ENCODE measurements at regions not wholly inside any gene's neighbourhood (a gene's known extent, or its start where the extent isn't known, plus 50 kb on each side); places are given as distances from the start of the nearest gene placed in this dataset.
A peak's percentile ranks its signal among the peaks of the same experiment; 100 is the strongest.

GRCh38 chr6:4363656-4364055, 228.3 kb upstream of the ECI2 start:
- no peaks in the 10 kb centered on the region for H3K9me3 ChIP-seq (ENCODE audit: severe bottlenecking)
- H3K4me3 ChIP-seq (ENCODE audit: severe bottlenecking), result no peak overlapping the region
- no peak overlapping the region for H3K27ac ChIP-seq (ENCODE audit: poor library complexity, severe bottlenecking)
- peaks cover 7% of the 10 kb centered on the region for H3K4me1 ChIP-seq (ENCODE audit: insufficient read depth, poor library complexity, severe bottlenecking)
- no peak for ATAC-seq (ENCODE audit: low read depth)
- no peaks in the 10 kb centered on the region for H3K36me3 ChIP-seq (ENCODE audit: low read depth)
- TF ChIP-seq CTCF (IDR thresholded peaks at IDR 0.05; ENCODE audit: poor library complexity, severe bottlenecking), result no peak
- no peaks in the 10 kb centered on the region for H3K27me3 ChIP-seq (ENCODE audit: insufficient read depth, poor library complexity, severe bottlenecking)
- DNase-seq (ENCODE audit: low spot score), result no peak

- Histone ChIP-seq H3K4me1 (ENCODE audit: insufficient read depth, poor library complexity, severe bottlenecking) (peaks cover 12% of the 10 kb centered on the region), H3K27ac (ENCODE audit: poor library complexity, severe bottlenecking) (no peak overlapping the region), H3K9me3 (ENCODE audit: severe bottlenecking) (no peaks in the 10 kb centered on the region), H3K4me3 (ENCODE audit: severe bottlenecking) (no peak overlapping the region), H3K27me3 (ENCODE audit: insufficient read depth, poor library complexity, severe bottlenecking) (no peaks in the 10 kb centered on the region), H3K36me3 (ENCODE audit: low read depth) (no peaks in the 10 kb centered on the region)
- DNase-seq (ENCODE audit: low spot score) (no peak), ATAC-seq (ENCODE audit: low read depth) (no peak)
- no peak for TF ChIP-seq CTCF (IDR thresholded peaks at IDR 0.05; ENCODE audit: poor library complexity, severe bottlenecking)
Observed at GRCh38 chr6:4362326-4362725, 227.0 kb upstream of the ECI2 start.

GRCh38 chr6:4360920-4361319, 225.5 kb upstream of the ECI2 start:
- no peaks in the 10 kb centered on the region for H3K9me3 ChIP-seq (ENCODE audit: severe bottlenecking)
- no peak for ATAC-seq (ENCODE audit: low read depth)
- peaks cover 13% of the 10 kb centered on the region for H3K4me1 ChIP-seq (ENCODE audit: insufficient read depth, poor library complexity, severe bottlenecking)
- no peaks in the 10 kb centered on the region for H3K27me3 ChIP-seq (ENCODE audit: insufficient read depth, poor library complexity, severe bottlenecking)
- H3K4me3 ChIP-seq (ENCODE audit: severe bottlenecking), result no peak overlapping the region
- no peaks in the 10 kb centered on the region for H3K36me3 ChIP-seq (ENCODE audit: low read depth)
- DNase-seq (ENCODE audit: low spot score), result no peak
- no peak overlapping the region for H3K27ac ChIP-seq (ENCODE audit: poor library complexity, severe bottlenecking)
- TF ChIP-seq CTCF (IDR thresholded peaks at IDR 0.05; ENCODE audit: poor library complexity, severe bottlenecking), result no peak

GRCh38 chr6:4359108-4359730, 223.8 kb upstream of the ECI2 start:
- peaks cover 23% of the 10 kb centered on the region for H3K4me1 ChIP-seq (ENCODE audit: insufficient read depth, poor library complexity, severe bottlenecking)

More at GRCh38 chr6:4359108-4359730, 223.8 kb upstream of the ECI2 start:
- no peaks in the 10 kb centered on the region for H3K27me3 ChIP-seq (ENCODE audit: insufficient read depth, poor library complexity, severe bottlenecking)
- no peaks in the 10 kb centered on the region for H3K9me3 ChIP-seq (ENCODE audit: severe bottlenecking)
- TF ChIP-seq CTCF (IDR thresholded peaks at IDR 0.05; ENCODE audit: poor library complexity, severe bottlenecking), result no peak
- H3K27ac ChIP-seq (ENCODE audit: poor library complexity, severe bottlenecking), result peak overlapping the region; percentile 83
- DNase-seq (ENCODE audit: low spot score) (no peak), ATAC-seq (ENCODE audit: low read depth) (no peak)
- no peaks in the 10 kb centered on the region for H3K36me3 ChIP-seq (ENCODE audit: low read depth)
- no peak overlapping the region for H3K4me3 ChIP-seq (ENCODE audit: severe bottlenecking)

Measured in RWPE2 (cell line).